H1 (cell line): ENCODE measurements at regions not wholly inside any gene's neighbourhood (a gene's known extent, or its start where the extent isn't known, plus 50 kb on each side); places are given as distances from the start of the nearest gene placed in this dataset.

Experiments
- CTCF ChIA-PET: fragments of 300-600 bp; sonication (Branson Sonifier 250); formaldehyde crosslinking; loops from one replicate; lab custom pipeline; 2021; ENCODE audit not compliant: partially characterized antibody; lab: Charles Lee
- POLR2A ChIA-PET: fragments of 300-600 bp; sonication (Branson Sonifier 250); formaldehyde crosslinking; loops from one replicate; lab custom pipeline; 2021; ENCODE audit warnings: inconsistent platforms; ENCODE audit not compliant: partially characterized antibody; lab: Charles Lee
- DNase-seq, 2 experiments: peaks; one replicate each; pipeline versions ENCODE4 v3.0.0 to v3.0.0-alpha.2; 2010 to 2022; ENCODE audit warnings: low spot score in 2 of 2, low read depth in 1 of 2, mixed read lengths in 1 of 2
- FAIRE-seq: peaks from 2 replicates; lab custom pipeline; 2011; peaks lifted over from hg19 to GRCh38; lab: Jason Lieb, UNC
- H2AFZ ChIP-seq: 2 replicates; pipeline ENCODE4 v1.8.1; 2012; ENCODE audit warnings: low read length, inconsistent platforms
- H2AK5ac ChIP-seq: 2 replicates; pipeline ENCODE4 v1.6.1; 2013; ENCODE audit warnings: low read depth, low read length
- H2BK120ac ChIP-seq: replicated peaks from 2 replicates; pipeline ENCODE3; 2013; ENCODE audit warnings: low read depth, low read length, inconsistent platforms
- H2BK12ac ChIP-seq: 2 replicates; pipeline ENCODE4 v1.6.1; 2013; ENCODE audit warnings: low read depth, low read length
- H2BK15ac ChIP-seq: 2 replicates; pipeline ENCODE4 v1.6.1; 2013; ENCODE audit warnings: low read length
- H2BK20ac ChIP-seq: 2 replicates; pipeline ENCODE4 v1.6.1; 2013; ENCODE audit warnings: low read length
- H2BK5ac ChIP-seq: 2 replicates; pipeline ENCODE4 v1.6.1; 2013; ENCODE audit warnings: low read depth, low read length
- H3K14ac ChIP-seq: 2 replicates; pipeline ENCODE4 v1.6.1; 2013; ENCODE audit warnings: inconsistent platforms; ENCODE audit not compliant: insufficient read length
- H3K18ac ChIP-seq: 2 replicates; pipeline ENCODE4 v1.6.1; 2013; ENCODE audit warnings: low read length; ENCODE audit errors: extremely low read depth
- H3K23ac ChIP-seq: 2 replicates; pipeline ENCODE4 v1.6.1; 2013; ENCODE audit warnings: inconsistent platforms; ENCODE audit not compliant: insufficient read length
- H3K23me2 ChIP-seq: 2 replicates; pipeline ENCODE4 v1.6.1; 2013; ENCODE audit warnings: low read depth, low read length
- H3K27ac ChIP-seq: 2 replicates; pipeline ENCODE4 v1.6.1; 2011; ENCODE audit warnings: low read depth, low read length, inconsistent platforms
- H3K27me3 ChIP-seq, 4 experiments: replicated peaks in 1 of 4; 1 replicate in 1 of 4; 2 replicates in 3 of 4; pipeline versions ENCODE4 v1.6.1 to v1.8.1; 2011 to 2013; ENCODE audit warnings: low read length in 3 of 4, mild to moderate bottlenecking in 3 of 4, inconsistent platforms in 2 of 4, mixed read lengths in 2 of 4, moderate library complexity in 1 of 4; ENCODE audit not compliant: control insufficient read depth in 3 of 4, insufficient read depth in 3 of 4; ENCODE audit errors: extremely low read depth in 1 of 4
- H3K36me3 ChIP-seq, 4 experiments: 2 replicates each; pipeline versions ENCODE4 v1.6.1 to v1.8.1; 2011 to 2013; ENCODE audit warnings: mild to moderate bottlenecking in 4 of 4, low read length in 3 of 4, moderate library complexity in 2 of 4, control low read depth in 1 of 4, inconsistent platforms in 1 of 4; ENCODE audit not compliant: insufficient read depth in 4 of 4, control insufficient read depth in 2 of 4
- H3K4ac ChIP-seq: replicated peaks from 2 replicates; pipeline ENCODE3; 2013; ENCODE audit warnings: low read length, low read depth, mixed read lengths, inconsistent platforms; ENCODE audit not compliant: insufficient read length
- H3K4me1 ChIP-seq, 4 experiments: replicated peaks in 1 of 4; 1 replicate in 1 of 4; 2 replicates in 3 of 4; pipeline versions ENCODE4 v1.6.1 to v1.8.1; 2011 to 2013; ENCODE audit warnings: low read length in 3 of 4, inconsistent platforms in 2 of 4, mixed read lengths in 1 of 4; ENCODE audit not compliant: insufficient read depth in 4 of 4, control insufficient read depth in 3 of 4
- H3K4me2 ChIP-seq, 2 experiments: 2 replicates each; pipeline versions ENCODE4 v1.6.1 to v1.8.1; 2011 to 2013; ENCODE audit warnings: low read depth in 2 of 2, low read length in 2 of 2, control low read depth in 1 of 2, inconsistent platforms in 1 of 2, mild to moderate bottlenecking in 1 of 2; ENCODE audit not compliant: insufficient read depth in 1 of 2
- H3K4me3 ChIP-seq, 4 experiments: fragments of 200-600, 300-600 bp in 1 of 4; sonication (generic), shearing (Covaris generic), sonication (Bioruptor Twin) in 1 of 4; 2 replicates each; pipeline versions ENCODE4 v1.5.1 to v1.8.1; 2011 to 2016; ENCODE audit warnings: low read length in 4 of 4, low read depth in 3 of 4, control low read depth in 2 of 4, inconsistent platforms in 2 of 4, mild to moderate bottlenecking in 2 of 4, mixed read lengths in 1 of 4, moderate library complexity in 1 of 4; ENCODE audit not compliant: insufficient read depth in 2 of 4; ENCODE audit errors: extremely low read depth in 1 of 4
- H3K56ac ChIP-seq: replicated peaks from 2 replicates; pipeline ENCODE3; 2013; ENCODE audit warnings: low read depth, mild to moderate bottlenecking, mixed read lengths, low read length, inconsistent platforms; ENCODE audit not compliant: insufficient read length
- H3K79me1 ChIP-seq: 2 replicates; pipeline ENCODE4 v1.6.1; 2013; ENCODE audit warnings: low read depth, low read length, control low read depth
- H3K79me2 ChIP-seq, 2 experiments: 2 replicates each; pipeline versions ENCODE4 v1.6.1 to v1.8.1; 2012 to 2013; ENCODE audit warnings: low read length in 2 of 2, mild to moderate bottlenecking in 2 of 2, inconsistent platforms in 1 of 2; ENCODE audit not compliant: insufficient read depth in 2 of 2, control insufficient read depth in 1 of 2
- H3K9ac ChIP-seq, 4 experiments: replicated peaks in 1 of 4; 1 replicate in 1 of 4; 2 replicates in 3 of 4; pipeline versions ENCODE4 v1.6.1 to v1.8.1; 2011 to 2013; ENCODE audit warnings: low read depth in 3 of 4, low read length in 3 of 4, control low read depth in 2 of 4, mild to moderate bottlenecking in 2 of 4, moderate library complexity in 2 of 4, inconsistent platforms in 1 of 4; ENCODE audit errors: extremely low read depth in 1 of 4
- H3K9me3 ChIP-seq, 2 experiments: 2 replicates each; pipeline versions ENCODE4 v1.6.1 to v1.8.1; 2012 to 2013; ENCODE audit warnings: mild to moderate bottlenecking in 2 of 2, moderate library complexity in 2 of 2, control low read depth in 1 of 2, inconsistent platforms in 1 of 2, low read depth in 1 of 2, low read length in 1 of 2, mixed read lengths in 1 of 2; ENCODE audit not compliant: insufficient read depth in 2 of 2
- H4K20me1 ChIP-seq, 2 experiments: replicated peaks in 1 of 2; 2 replicates each; pipeline versions ENCODE3 to v1.8.1; 2011 to 2013; ENCODE audit warnings: inconsistent platforms in 2 of 2, low read length in 2 of 2, mild to moderate bottlenecking in 1 of 2; ENCODE audit not compliant: insufficient read depth in 2 of 2, control insufficient read depth in 1 of 2
- H4K5ac ChIP-seq: 2 replicates; pipeline ENCODE4 v1.6.1; 2013; ENCODE audit warnings: low read length, low read depth, mixed read lengths, inconsistent platforms; ENCODE audit not compliant: insufficient read length
- H4K8ac ChIP-seq: 2 replicates; pipeline ENCODE4 v1.8.0; 2013; ENCODE audit warnings: mild to moderate bottlenecking, moderate library complexity, low read length, inconsistent platforms; ENCODE audit not compliant: insufficient read depth; ENCODE audit errors: extremely low read depth
- H4K91ac ChIP-seq: replicated peaks from 2 replicates; pipeline ENCODE3; 2013; ENCODE audit warnings: low read length, mixed read lengths, inconsistent platforms; ENCODE audit not compliant: insufficient read length
- CBX8 ChIP-seq: fragments of 300-800, 300-1000 bp; sonication (generic); IDR thresholded peaks from 2 replicates; pipeline ENCODE4 v1.7.1; 2016; ENCODE audit warnings: low read depth, low read length, borderline replicate concordance
- CEBPB ChIP-seq: IDR thresholded peaks from 2 replicates; pipeline ENCODE4 v1.6.1; 2012; ENCODE audit warnings: low read depth, low read length
- CHD1 ChIP-seq: IDR thresholded peaks from 2 replicates; pipeline ENCODE4 v1.6.1; 2012; ENCODE audit warnings: low read depth, low read length, improper control_type of control experiment
- GTF2F1 ChIP-seq: IDR thresholded peaks from 2 replicates; pipeline ENCODE4 v1.6.1; 2012; ENCODE audit warnings: low read depth, low read length, improper control_type of control experiment, borderline replicate concordance
- MAFK ChIP-seq: IDR thresholded peaks from 2 replicates; pipeline ENCODE4 v1.6.1; 2012; ENCODE audit warnings: low read depth, mild to moderate bottlenecking, improper control_type of control experiment, low read length
- NANOG ChIP-seq: IDR thresholded peaks from 2 replicates; pipeline ENCODE4 v1.6.1; 2011; ENCODE audit warnings: low read length, low read depth, mild to moderate bottlenecking, inconsistent platforms; ENCODE audit not compliant: insufficient read depth, poor library complexity, severe bottlenecking
- RNF2 ChIP-seq: fragments of 200-900, 300-1000 bp; sonication (generic); IDR thresholded peaks from 2 replicates; pipeline ENCODE4 v1.7.1; 2016; ENCODE audit warnings: borderline replicate concordance, low read depth, mild to moderate bottlenecking, antibody characterized with exemption, low read length; ENCODE audit not compliant: poor library complexity, severe bottlenecking; ENCODE audit errors: missing control alignments
- SIX5 ChIP-seq: IDR thresholded peaks from 2 replicates; pipeline ENCODE4 v1.6.1; 2011; ENCODE audit warnings: mild to moderate bottlenecking, low read depth, low read length
- SP1 ChIP-seq: IDR thresholded peaks from 2 replicates; pipeline ENCODE4 v1.6.1; 2011; ENCODE audit warnings: low read depth, low read length
- SRF ChIP-seq: IDR thresholded peaks from 2 replicates; pipeline ENCODE4 v1.6.1; 2011; ENCODE audit warnings: mild to moderate bottlenecking, low read depth, low read length, moderate library complexity
- TAF7 ChIP-seq: optimal IDR thresholded peaks from 2 replicates; pipeline ENCODE3; 2011; ENCODE audit warnings: low read depth, mild to moderate bottlenecking, inconsistent platforms, low read length, moderate library complexity, borderline replicate concordance
- WGBS, 2 experiments: shearing (Covaris generic) in 1 of 2; methylation state at CpG; one replicate each; pipeline versions ENCODE4 v1.1.6 to v1.1.7; 2013 to 2015; ENCODE audit warnings: low lambda C conversion rate in 2 of 2, mixed read lengths in 2 of 2, inconsistent platforms in 1 of 2, low coverage in 1 of 2, missing lambda C conversion rate in 1 of 2; ENCODE audit not compliant: insufficient replicate concordance in 2 of 2, insufficient coverage in 1 of 2, insufficient read length in 1 of 2; ENCODE audit errors: extremely low coverage in 1 of 2, missing lambda C conversion rate in 1 of 2; 5-methylcytosine and 5-hydroxymethylcytosine counted together

DNA sequence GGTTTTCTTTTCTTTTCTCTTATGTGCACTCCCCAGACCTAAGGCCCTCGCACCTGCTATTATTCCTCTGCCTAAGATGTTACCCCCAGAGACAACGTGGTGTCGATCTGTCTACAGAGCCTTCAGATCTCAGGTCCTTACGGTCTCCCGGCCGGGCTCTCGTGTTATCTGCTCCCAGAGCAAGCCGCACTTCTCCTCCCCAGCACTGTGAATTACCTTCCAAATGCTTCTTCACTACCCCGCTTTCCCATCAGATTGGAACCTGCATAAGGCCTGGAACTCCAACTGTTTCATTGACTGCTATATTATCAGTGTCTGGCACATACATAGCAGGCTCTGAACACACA, 71.2 kb upstream of the ODC1 start:
- H2AK5ac ChIP-seq, result no peak overlapping the region
- H3K9me3 ChIP-seq, result peaks cover 4 to 7% of the 10 kb centered on the region in 2 experiments; a peak in 2 of 4 replicates
- no peak overlapping the region for H4K5ac ChIP-seq
- WGBS, 2 experiments, result 92% methylated on average over 9 of the region's 9 CpGs; no CpG with 5 or more reads in 1 of the 2 experiments
- H3K14ac ChIP-seq, result no peak overlapping the region
- H4K8ac ChIP-seq, result no peak overlapping the region
- no peak overlapping the region for H2BK12ac ChIP-seq
- no peaks in the 10 kb centered on the region for H3K79me2 ChIP-seq
- H3K4me3 ChIP-seq, result no peak overlapping the region
- H2AFZ ChIP-seq, result no peak overlapping the region
- H4K91ac ChIP-seq, result no peak overlapping the region
- no peak overlapping the region for H3K56ac ChIP-seq
- no peaks in the 10 kb centered on the region for H3K36me3 ChIP-seq
- H4K20me1 ChIP-seq, result peaks cover 0 to 7% of the 10 kb centered on the region in 2 experiments
- no peak overlapping the region for H2BK5ac ChIP-seq
- FAIRE-seq, result no peak
- H3K27me3 ChIP-seq, result no peaks in the 10 kb centered on the region; a peak in 1 of 7 replicates
- no peak overlapping the region for H3K9ac ChIP-seq
- H3K4me1 ChIP-seq, result peaks cover 0 to 15% (median 2%) of the 10 kb centered on the region in 4 experiments; a peak in 1 of 7 replicates
- no peak overlapping the region for H2BK120ac ChIP-seq
- CTCF ChIA-PET, result interaction anchor here (1.0 kb wide), 1 partner anchor 38 kb away, joined by 3 read pairs; no protein-coding TSS in a partner anchor
- POLR2A ChIA-PET, result no interaction called here
- DNase-seq, result no peak
- H3K23ac ChIP-seq, result no peak overlapping the region
- TF ChIP-seq GTF2F1 (no peak), CBX8 (no peak), CHD1 (no peak), SP1 (no peak), SIX5 (no peak), RNF2 (no peak), CEBPB (no peak), TAF7 (no peak), SRF (no peak), MAFK (no peak), NANOG (no peak)
- TF ChIP-seq, all 59 proteins: peak for 0
- H3K4me2 ChIP-seq, result no peak overlapping the region
- H3K27ac ChIP-seq, result no peak overlapping the region
- H3K18ac ChIP-seq, result no peak overlapping the region
- peaks cover 8% of the 10 kb centered on the region; the same call in 1 of the 2 replicates for H3K23me2 ChIP-seq
- no peak overlapping the region for H2BK20ac ChIP-seq
- H3K79me1 ChIP-seq, result no peaks in the 10 kb centered on the region
- H2BK15ac ChIP-seq, result no peak overlapping the region
- no peak overlapping the region for H3K4ac ChIP-seq
